ENCODE measurements at regions not wholly inside any gene's neighbourhood (a gene's known extent, or its start where the extent isn't known, plus 50 kb on each side); places are given as distances from the start of the nearest gene placed in this dataset.

DNA sequence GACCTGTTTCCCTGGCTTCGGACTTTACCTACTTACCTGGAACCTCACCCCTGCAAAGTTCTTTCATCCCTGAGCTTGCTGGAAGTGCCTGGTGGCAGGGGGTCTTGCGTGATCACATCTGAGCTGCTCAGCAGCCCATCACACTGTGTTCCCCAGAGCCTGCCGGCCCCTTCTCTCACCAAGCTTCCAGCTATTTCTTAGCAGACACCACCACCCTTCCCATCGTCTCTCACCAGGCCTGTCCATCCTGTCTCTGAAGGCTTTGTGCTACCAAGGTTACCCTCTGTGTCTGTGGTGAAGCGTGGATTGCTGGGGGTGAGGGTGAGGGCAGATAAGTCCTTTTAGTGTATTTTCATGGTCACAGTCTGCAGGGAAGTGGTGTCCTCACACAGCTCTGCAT lies 78.8 kb upstream of the NRXN3 start:
- no peaks in the 10 kb centered on the region for H3K36me3 ChIP-seq
- no peak overlapping the region for H3K4me3 ChIP-seq
- DNase-seq, result no peak
- no peaks in the 10 kb centered on the region for H3K9me3 ChIP-seq
- no peak for ATAC-seq
- no peak overlapping the region for H3K27ac ChIP-seq
- intact Hi-C loops (cut with DNase I), result no loop called here
- no peaks in the 10 kb centered on the region for H3K27me3 ChIP-seq
- 54% methylated on average over 5 of the region's 5 CpGs for WGBS (ENCODE audit: insufficient coverage, low coverage, low lambda C conversion rate, missing lambda C conversion rate)
- no peaks in the 10 kb centered on the region for H3K4me1 ChIP-seq
- TF ChIP-seq, protein P1, sequence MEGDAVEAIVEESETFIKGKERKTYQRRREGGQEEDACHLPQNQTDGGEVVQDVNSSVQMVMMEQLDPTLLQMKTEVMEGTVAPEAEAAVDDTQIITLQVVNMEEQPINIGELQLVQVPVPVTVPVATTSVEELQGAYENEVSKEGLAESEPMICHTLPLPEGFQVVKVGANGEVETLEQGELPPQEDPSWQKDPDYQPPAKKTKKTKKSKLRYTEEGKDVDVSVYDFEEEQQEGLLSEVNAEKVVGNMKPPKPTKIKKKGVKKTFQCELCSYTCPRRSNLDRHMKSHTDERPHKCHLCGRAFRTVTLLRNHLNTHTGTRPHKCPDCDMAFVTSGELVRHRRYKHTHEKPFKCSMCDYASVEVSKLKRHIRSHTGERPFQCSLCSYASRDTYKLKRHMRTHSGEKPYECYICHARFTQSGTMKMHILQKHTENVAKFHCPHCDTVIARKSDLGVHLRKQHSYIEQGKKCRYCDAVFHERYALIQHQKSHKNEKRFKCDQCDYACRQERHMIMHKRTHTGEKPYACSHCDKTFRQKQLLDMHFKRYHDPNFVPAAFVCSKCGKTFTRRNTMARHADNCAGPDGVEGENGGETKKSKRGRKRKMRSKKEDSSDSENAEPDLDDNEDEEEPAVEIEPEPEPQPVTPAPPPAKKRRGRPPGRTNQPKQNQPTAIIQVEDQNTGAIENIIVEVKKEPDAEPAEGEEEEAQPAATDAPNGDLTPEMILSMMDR (IDR thresholded peaks at IDR 0.05), result no peak
- no peak for TF ChIP-seq POLR2A (IDR thresholded peaks at IDR 0.05)

DNA sequence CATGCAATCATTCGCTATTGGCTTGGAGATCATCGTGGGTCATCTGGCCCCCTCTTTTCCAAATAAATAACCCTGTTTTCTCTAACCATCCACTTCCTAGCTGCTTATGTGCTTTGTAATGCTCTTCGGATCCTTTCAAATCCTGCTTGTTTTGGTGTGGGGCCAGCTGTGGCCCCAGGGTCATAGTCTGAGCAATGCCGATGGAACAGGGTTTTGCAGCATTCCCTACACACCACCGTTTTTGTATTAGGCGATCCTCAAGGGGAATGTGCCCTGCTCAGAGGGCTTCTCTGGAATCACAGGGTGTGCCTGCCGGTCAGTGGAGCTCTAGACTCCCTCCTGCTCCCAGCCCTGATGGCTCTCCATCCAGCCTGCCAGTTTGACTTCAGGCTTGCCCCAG lies 78.1 kb upstream of the NRXN3 start:
- DNase-seq (no peak), ATAC-seq (peak in 2 of 4 donors; percentile 42 to 64)
- TF ChIP-seq, protein P1 (IDR thresholded peaks at IDR 0.05), result no peak
- no peak for TF ChIP-seq POLR2A (IDR thresholded peaks at IDR 0.05)
- WGBS (ENCODE audit: insufficient coverage, low coverage, low lambda C conversion rate, missing lambda C conversion rate), result 41% methylated on average over 5 of the region's 7 CpGs
- H3K9me3 ChIP-seq, result no peaks in the 10 kb centered on the region
- intact Hi-C loops (cut with DNase I), result no loop called here
- no peaks in the 10 kb centered on the region for H3K4me1 ChIP-seq
- H3K4me3 ChIP-seq, result no peak overlapping the region
- H3K36me3 ChIP-seq, result no peaks in the 10 kb centered on the region
- no peaks in the 10 kb centered on the region for H3K27me3 ChIP-seq
- no peak overlapping the region for H3K27ac ChIP-seq

GRCh38 chr14:78103271-78103670 lies 66.9 kb upstream of the NRXN3 start:
- WGBS (ENCODE audit: insufficient coverage, low coverage, low lambda C conversion rate, missing lambda C conversion rate), result 14% methylated on average over 2 of the region's 3 CpGs
- Histone ChIP-seq H3K36me3 (no peaks in the 10 kb centered on the region), H3K4me1 (no peaks in the 10 kb centered on the region), H3K9me3 (no peaks in the 10 kb centered on the region), H3K27me3 (no peaks in the 10 kb centered on the region), H3K27ac (no peak overlapping the region), H3K4me3 (no peak overlapping the region)
- DNase-seq (no peak), ATAC-seq (no peak)
- TF ChIP-seq, protein P1 (IDR thresholded peaks at IDR 0.05), result no peak
- no peak for TF ChIP-seq POLR2A (IDR thresholded peaks at IDR 0.05)
- intact Hi-C loops (cut with DNase I), result no loop called here

- no peaks in the 10 kb centered on the region for H3K4me1 ChIP-seq
- intact Hi-C loops (cut with DNase I), result no loop called here
- ATAC-seq (no peak), DNase-seq (no peak)
- H3K36me3 ChIP-seq, result no peaks in the 10 kb centered on the region
- H3K4me3 ChIP-seq, result no peak overlapping the region
- H3K27me3 ChIP-seq, result no peaks in the 10 kb centered on the region
- H3K9me3 ChIP-seq, result no peaks in the 10 kb centered on the region
- TF ChIP-seq POLR2A (IDR thresholded peaks at IDR 0.05), result no peak
- TF ChIP-seq, protein P1 (IDR thresholded peaks at IDR 0.05), result no peak
- 52% methylated on average over 6 of the region's 7 CpGs for WGBS (ENCODE audit: insufficient coverage, low coverage, low lambda C conversion rate, missing lambda C conversion rate)
- no peak overlapping the region for H3K27ac ChIP-seq
Observed at GRCh38 chr14:78104160-78104559, 66.0 kb upstream of the NRXN3 start.

DNA sequence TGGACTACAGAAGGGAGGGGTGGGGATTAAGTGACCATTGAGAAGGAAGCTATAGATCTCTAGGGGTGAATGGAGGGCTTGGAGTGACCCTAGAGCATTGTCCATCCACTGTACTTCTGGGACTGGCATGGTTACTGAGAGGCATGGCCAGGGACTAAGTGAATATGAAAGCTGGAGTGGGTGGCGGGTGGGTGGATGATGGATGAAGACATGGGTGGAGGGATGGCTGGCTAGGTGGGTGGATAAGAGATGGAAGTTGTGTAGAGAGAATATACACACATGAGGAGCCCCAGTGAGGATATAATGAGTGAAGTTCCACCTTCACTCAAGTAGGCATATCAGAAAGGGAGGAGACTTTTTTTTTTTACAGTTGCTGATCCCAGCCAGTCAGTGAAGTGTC lies 65.5 kb upstream of the NRXN3 start:
- WGBS (ENCODE audit: insufficient coverage, low coverage, low lambda C conversion rate, missing lambda C conversion rate), result 75% methylated on average over 1 of the region's 1 CpG
- ATAC-seq, result no peak
- H3K4me1 ChIP-seq, result no peaks in the 10 kb centered on the region
- no peaks in the 10 kb centered on the region for H3K36me3 ChIP-seq
- no peaks in the 10 kb centered on the region for H3K9me3 ChIP-seq
- H3K27ac ChIP-seq, result no peak overlapping the region
- no peak overlapping the region for H3K4me3 ChIP-seq
- H3K27me3 ChIP-seq, result no peaks in the 10 kb centered on the region
- no peak for TF ChIP-seq POLR2A (IDR thresholded peaks at IDR 0.05)
- TF ChIP-seq, protein P1 (IDR thresholded peaks at IDR 0.05), result no peak
- no peak for DNase-seq
- intact Hi-C loops (cut with DNase I), result no loop called here

All from right lobe of liver (tissue), 6 donors.